ENCODE measurements at regions not wholly inside any gene's neighbourhood (a gene's known extent, or its start where the extent isn't known, plus 50 kb on each side); places are given as distances from the start of the nearest gene placed in this dataset.

DNA sequence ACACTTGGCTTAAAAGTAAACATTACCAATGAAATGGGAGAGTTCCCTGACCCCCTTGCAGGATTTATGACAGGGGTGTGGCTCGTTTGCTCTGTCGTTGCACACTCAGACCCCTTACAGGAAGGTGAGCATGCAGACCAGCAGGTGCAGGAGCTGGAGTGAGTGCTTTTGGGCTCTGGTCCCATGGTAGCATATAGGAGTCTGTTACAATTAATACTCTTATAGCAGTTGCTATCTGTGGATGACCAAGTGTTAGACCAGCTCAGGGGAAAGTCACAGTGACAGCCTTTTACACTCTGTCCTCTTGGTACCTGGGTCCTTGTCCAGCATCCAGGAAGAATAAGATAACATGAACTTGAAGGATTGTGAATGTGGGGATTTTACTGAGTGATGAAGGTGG lies 1177.5 kb downstream of the NSUN3 start:
- DNase-seq (ENCODE audit: extremely low read depth in 1 of 4, low spot score in 3 of 4) (no peak), FAIRE-seq (no peak), ATAC-seq (no peak)
- WGBS (ENCODE audit: insufficient coverage, low coverage, missing lambda C conversion rate), result 0% methylated on average over 2 of the region's 2 CpGs
- POLR2A ChIA-PET, result no interaction called here
- Histone ChIP-seq H3K79me2 (ENCODE audit: control insufficient read depth, insufficient read depth, low read length) (no peaks in the 10 kb centered on the region), H3K27ac (ENCODE audit: extremely low read depth, low read depth, low read length) (no peak overlapping the region), H3K9me1 (ENCODE audit: control insufficient read depth, insufficient read depth, low read length) (no peaks in the 10 kb centered on the region), H3K4me1 (replicated peaks in 1 of 2; ENCODE audit: control insufficient read depth in 2 of 2, insufficient read depth in 2 of 2, low read length in 2 of 2) (no peaks in the 10 kb centered on the region), H3K9me3 (replicated peaks; ENCODE audit: control insufficient read depth, insufficient read depth, low read depth, low read length) (no peaks in the 10 kb centered on the region), H4K20me1 (replicated peaks; ENCODE audit: control insufficient read depth, insufficient read depth, low read length) (no peaks in the 10 kb centered on the region), H3K4me2 (ENCODE audit: insufficient read depth, low read length) (no peak overlapping the region), H2AFZ (ENCODE audit: low read depth, low read length) (no peak overlapping the region), H3K36me3 (ENCODE audit: control insufficient read depth, insufficient read depth, low read length) (no peaks in the 10 kb centered on the region), H3K27me3 (ENCODE audit: control insufficient read depth in 2 of 2, insufficient read depth in 2 of 2, low read length in 2 of 2) (no peaks in the 10 kb centered on the region), H3K9ac (ENCODE audit: insufficient read depth in 1 of 2, low read depth in 2 of 2, low read length in 2 of 2) (no peak overlapping the region), H3K4me3 (no peak overlapping the region)
- no TSS peak for BruUV-seq (replicated peaks)
- in situ Hi-C loops (cut with MboI), result no loop called here
- no peak for TF ChIP-seq NFATC3 (IDR thresholded peaks at IDR 0.05)
- no peak for TF ChIP-seq TFE3 (CRISPR knock-in tag; IDR thresholded peaks at IDR 0.05)
- TF ChIP-seq, protein P1, sequence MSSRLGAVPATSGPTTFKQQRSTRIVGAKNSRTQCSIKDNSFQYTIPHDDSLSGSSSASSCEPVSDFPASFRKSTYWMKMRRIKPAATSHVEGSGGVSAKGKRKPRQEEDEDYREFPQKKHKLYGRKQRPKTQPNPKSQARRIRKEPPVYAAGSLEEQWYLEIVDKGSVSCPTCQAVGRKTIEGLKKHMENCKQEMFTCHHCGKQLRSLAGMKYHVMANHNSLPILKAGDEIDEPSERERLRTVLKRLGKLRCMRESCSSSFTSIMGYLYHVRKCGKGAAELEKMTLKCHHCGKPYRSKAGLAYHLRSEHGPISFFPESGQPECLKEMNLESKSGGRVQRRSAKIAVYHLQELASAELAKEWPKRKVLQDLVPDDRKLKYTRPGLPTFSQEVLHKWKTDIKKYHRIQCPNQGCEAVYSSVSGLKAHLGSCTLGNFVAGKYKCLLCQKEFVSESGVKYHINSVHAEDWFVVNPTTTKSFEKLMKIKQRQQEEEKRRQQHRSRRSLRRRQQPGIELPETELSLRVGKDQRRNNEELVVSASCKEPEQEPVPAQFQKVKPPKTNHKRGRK (tag; IDR thresholded peaks at IDR 0.05), result no peak
- no peak for TF ChIP-seq ZNF785 (CRISPR knock-in tag; IDR thresholded peaks at IDR 0.05)
- TF ChIP-seq TAF1 (IDR thresholded peaks at IDR 0.05; ENCODE audit: control insufficient read depth, extremely low read depth, insufficient read depth, low read length, severe bottlenecking), result no peak
- TF ChIP-seq RHOXF2B (CRISPR knock-in tag; conservative IDR thresholded peaks at IDR 0.05), result no peak
- no peak for TF ChIP-seq ELF2 (CRISPR knock-in tag; IDR thresholded peaks at IDR 0.05)
- TF ChIP-seq, protein P2, sequence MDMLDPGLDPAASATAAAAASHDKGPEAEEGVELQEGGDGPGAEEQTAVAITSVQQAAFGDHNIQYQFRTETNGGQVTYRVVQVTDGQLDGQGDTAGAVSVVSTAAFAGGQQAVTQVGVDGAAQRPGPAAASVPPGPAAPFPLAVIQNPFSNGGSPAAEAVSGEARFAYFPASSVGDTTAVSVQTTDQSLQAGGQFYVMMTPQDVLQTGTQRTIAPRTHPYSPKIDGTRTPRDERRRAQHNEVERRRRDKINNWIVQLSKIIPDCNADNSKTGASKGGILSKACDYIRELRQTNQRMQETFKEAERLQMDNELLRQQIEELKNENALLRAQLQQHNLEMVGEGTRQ (CRISPR knock-in tag; IDR thresholded peaks at IDR 0.05), result no peak
- no peak for TF ChIP-seq ZNF347 (CRISPR knock-in tag; IDR thresholded peaks at IDR 0.05; ENCODE audit: low read depth)
- TF ChIP-seq MNT (conservative IDR thresholded peaks at IDR 0.05), result no peak
- no peak for TF ChIP-seq BCL6 (CRISPR knock-in tag; IDR thresholded peaks at IDR 0.05)
- no peak for TF ChIP-seq TBP (optimal IDR thresholded peaks at IDR 0.05; ENCODE audit: low read depth, low read length)
- TF ChIP-seq FOXJ3 (CRISPR knock-in tag; IDR thresholded peaks at IDR 0.05), result no peak
- no peak for TF ChIP-seq MYC (IDR thresholded peaks at IDR 0.05; ENCODE audit: low read depth, low read length)
- TF ChIP-seq MYC (CRISPR knock-in tag; IDR thresholded peaks at IDR 0.05; ENCODE audit: borderline replicate concordance, low read depth), result no peak
- TF ChIP-seq ESRRB (CRISPR knock-in tag; IDR thresholded peaks at IDR 0.05; ENCODE audit: borderline replicate concordance), result no peak
- TF ChIP-seq PHB2 (IDR thresholded peaks at IDR 0.05; ENCODE audit: low read depth), result no peak
- CTCF ChIA-PET (ENCODE audit: low intra/inter-chr PET ratio), result no interaction called here
- intact Hi-C loops (cut with micrococcal nuclease), result no loop called here

Measured in K562 (cell line).